Keratinocyte (primary cell): ENCODE measurements at regions not wholly inside any gene's neighbourhood (a gene's known extent, or its start where the extent isn't known, plus 50 kb on each side); places are given as distances from the start of the nearest gene placed in this dataset.
"Not testable (repeated sequence)": the region's sequence is repeated elsewhere in the genome, so short reads cannot be mapped to it uniquely, and the experiment has no call there.

Experiments
- CTCF ChIP-seq, 3 experiments: IDR thresholded peaks in 1 of 3; conservative IDR thresholded peaks in 1 of 3; optimal IDR thresholded peaks in 1 of 3; 2 replicates in 2 of 3; 3 replicates in 1 of 3; pipeline versions ENCODE3 to v1.5.1; 2011; ENCODE audit warnings: low read length in 3 of 3, mild to moderate bottlenecking in 3 of 3, moderate library complexity in 2 of 3, control low read depth in 1 of 3, inconsistent platforms in 1 of 3; ENCODE audit not compliant: insufficient read depth in 2 of 3; ENCODE audit errors: extremely low read depth in 1 of 3
- EZH2 ChIP-seq: IDR thresholded peaks from one replicate; pipeline ENCODE4 v1.6.1; 2012; ENCODE audit warnings: inconsistent platforms, mild to moderate bottlenecking, low read length, moderate library complexity

- TF ChIP-seq EZH2; CTCF (optimal IDR thresholded peaks at IDR 0.05 in 1 of 3, IDR thresholded peaks at IDR 0.05 in 1 of 3, conservative IDR thresholded peaks at IDR 0.05 in 1 of 3; ENCODE audit: extremely low read depth in 1 of 3, insufficient read depth in 2 of 3, low read length in 3 of 3): not testable (repeated sequence)
Measured at GRCh38 chr2:95770726-95771125, 178.9 kb downstream of the TRIM43 start.
